OCI-LY3 (cell line): ENCODE measurements at regions not wholly inside any gene's neighbourhood (a gene's known extent, or its start where the extent isn't known, plus 50 kb on each side); places are given as distances from the start of the nearest gene placed in this dataset.

ENCODE experiments used
- CTCF ChIP-seq: fragments of 200-600, 300-600 bp; sonication (generic); IDR thresholded peaks from 2 replicates; pipeline ENCODE4 v1.5.1; 2014; ENCODE audit warnings: antibody characterized with exemption, low read length, low read depth
- EZH2phosphoT487 ChIP-seq: fragments of 200-600 bp; shearing (Covaris generic); IDR thresholded peaks from 2 replicates; pipeline ENCODE4 v1.6.1; 2018; ENCODE audit warnings: antibody characterized with exemption, mixed run types, low read depth

- TF ChIP-seq CTCF (no peak), EZH2phosphoT487 (no peak)
These were observed 83.2 kb upstream of the SSBP2 start for GRCh38 chr5:81834021-81834660.
